Large intestine (tissue), 3 donors: ENCODE measurements at regions not wholly inside any gene's neighbourhood (a gene's known extent, or its start where the extent isn't known, plus 50 kb on each side); places are given as distances from the start of the nearest gene placed in this dataset.

Experiments
- DNase-seq, 2 donors: peaks; one replicate each; pipeline versions ENCODE4 v3.0.0 to v3.0.0-alpha.2; 2013
- H3K27ac ChIP-seq: one replicate; pipeline ENCODE4 v1.5.1; 2013; ENCODE audit warnings: low read length
- H3K27me3 ChIP-seq: 2 replicates; pipeline ENCODE4 v1.6.1; 2013; ENCODE audit warnings: low read length; ENCODE audit not compliant: control insufficient read depth, insufficient read depth
- H3K36me3 ChIP-seq: 2 replicates; pipeline ENCODE4 v1.6.1; 2013; ENCODE audit warnings: low read length; ENCODE audit not compliant: control insufficient read depth, insufficient read depth
- H3K4me1 ChIP-seq: one replicate; pipeline ENCODE4 v1.6.1; 2013; ENCODE audit warnings: low read length; ENCODE audit not compliant: control insufficient read depth, insufficient read depth
- H3K4me3 ChIP-seq: one replicate; pipeline ENCODE4 v1.5.1; 2013; ENCODE audit warnings: low read length
- H3K9me3 ChIP-seq: one replicate; pipeline ENCODE4 v1.6.1; 2013; ENCODE audit warnings: mild to moderate bottlenecking, low read depth, low read length, moderate library complexity; ENCODE audit not compliant: control insufficient read depth
- WGBS: methylation state at CpG from one replicate; pipeline ENCODE4 v1.1.5; 2013; ENCODE audit warnings: low lambda C conversion rate; ENCODE audit not compliant: insufficient coverage; 5-methylcytosine and 5-hydroxymethylcytosine counted together

- 93% methylated on average over 3 of the region's 18 CpGs for WGBS
These were observed 573.2 kb downstream of the ZEB2 start for GRCh38 chr2:143946436-143947391.

GRCh38 chr2:143942486-143942885 is 577.4 kb downstream of the ZEB2 start:
- peaks cover 7% of the 10 kb centered on the region for H3K4me1 ChIP-seq
- peaks cover 9% of the 10 kb centered on the region for H3K27me3 ChIP-seq
- DNase-seq = no peak
- peaks cover 5% of the 10 kb centered on the region for H3K36me3 ChIP-seq
- H3K27ac ChIP-seq = no peak overlapping the region
- H3K9me3 ChIP-seq = no peaks in the 10 kb centered on the region
- no peak overlapping the region for H3K4me3 ChIP-seq

More at GRCh38 chr2:143946436-143947391, 573.2 kb downstream of the ZEB2 start:
- no peak for DNase-seq
- H3K9me3 ChIP-seq = no peaks in the 10 kb centered on the region
- no peaks in the 10 kb centered on the region for H3K27me3 ChIP-seq
- H3K4me1 ChIP-seq = no peaks in the 10 kb centered on the region
- peaks cover 5% of the 10 kb centered on the region for H3K36me3 ChIP-seq
- no peak overlapping the region for H3K4me3 ChIP-seq
- no peak overlapping the region for H3K27ac ChIP-seq

DNA sequence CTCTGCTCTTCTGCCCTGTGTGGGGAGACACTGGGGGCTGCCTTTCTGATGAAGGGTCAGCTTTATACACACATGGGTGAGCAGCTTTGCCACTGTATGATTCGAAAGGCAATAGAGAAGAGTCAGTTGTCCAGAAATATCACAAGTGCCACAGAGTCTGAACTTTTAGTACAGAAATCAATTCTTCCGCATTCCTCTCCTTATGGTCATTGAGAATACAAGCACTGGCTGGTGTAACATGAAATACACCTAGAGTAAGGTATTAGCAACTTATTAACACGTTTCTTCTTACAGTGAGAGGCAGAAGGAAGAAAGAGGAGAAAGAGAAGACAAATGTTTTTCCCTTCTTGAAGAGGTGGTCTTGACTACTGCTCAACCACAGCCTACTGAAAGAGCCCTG is 579.2 kb downstream of the ZEB2 start:
- H3K4me1 ChIP-seq = peaks cover 9% of the 10 kb centered on the region
- no peaks in the 10 kb centered on the region for H3K36me3 ChIP-seq
- peak in 1 of 2 donors; percentile 33 for DNase-seq
- peak overlapping the region; percentile 19 for H3K27ac ChIP-seq
- H3K4me3 ChIP-seq = no peak overlapping the region
- WGBS = no CpG with 5 or more reads among the region's 3 CpGs
- H3K27me3 ChIP-seq = peaks cover 10% of the 10 kb centered on the region
- H3K9me3 ChIP-seq = no peaks in the 10 kb centered on the region

- DNase-seq = no peak
- Histone ChIP-seq H3K27me3 (peaks cover 10% of the 10 kb centered on the region), H3K4me1 (peaks cover 12% of the 10 kb centered on the region), H3K36me3 (no peaks in the 10 kb centered on the region), H3K27ac (no peak overlapping the region), H3K9me3 (no peaks in the 10 kb centered on the region), H3K4me3 (no peak overlapping the region)
- 56% methylated on average over 4 of the region's 6 CpGs for WGBS
These were observed 580.1 kb downstream of the ZEB2 start for GRCh38 chr2:143939626-143940330.

DNA sequence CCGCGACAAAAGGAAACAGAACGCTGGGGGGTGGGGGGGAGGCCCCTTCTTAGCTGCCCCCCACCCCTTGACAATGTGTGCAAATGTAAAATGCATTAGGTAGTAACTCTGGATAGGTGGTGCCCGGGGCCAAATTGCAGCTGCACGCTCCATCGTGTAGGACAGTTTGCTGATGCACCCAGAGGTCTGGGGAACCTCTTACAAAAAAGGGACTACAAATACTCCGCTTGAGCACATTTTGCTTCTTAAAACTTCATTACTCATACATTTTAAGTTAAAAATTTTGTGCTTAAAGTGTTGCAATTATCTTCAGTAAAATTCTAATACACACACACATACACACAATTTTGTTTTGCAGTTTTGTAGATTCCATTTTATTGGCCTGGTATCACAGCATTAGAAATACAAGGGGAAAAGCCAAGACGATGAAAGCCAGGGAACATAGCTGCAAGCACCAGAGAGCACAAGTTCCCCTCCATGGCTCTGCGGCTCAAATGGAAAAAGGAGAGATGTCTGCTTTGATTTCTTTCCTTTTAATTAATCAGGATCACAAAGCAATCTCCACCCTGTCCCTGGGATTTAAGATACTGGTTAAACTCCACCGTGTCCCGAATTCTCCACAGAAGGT is 582.1 kb downstream of the ZEB2 start:
- peaks cover 10% of the 10 kb centered on the region for H3K27me3 ChIP-seq
- H3K9me3 ChIP-seq = no peaks in the 10 kb centered on the region
- peaks cover 20% of the 10 kb centered on the region for H3K4me1 ChIP-seq
- DNase-seq = no peak
- no peaks in the 10 kb centered on the region for H3K36me3 ChIP-seq
- peak overlapping the region; percentile 36 for H3K27ac ChIP-seq
- peak overlapping the region; percentile 45 for H3K4me3 ChIP-seq
- 71% methylated on average over 2 of the region's 11 CpGs for WGBS

GRCh38 chr2:143936848-143937722 is 582.8 kb downstream of the ZEB2 start:
- Histone ChIP-seq H3K27me3 (peaks cover 10% of the 10 kb centered on the region), H3K4me3 (peak overlapping the region; percentile 45), H3K36me3 (no peaks in the 10 kb centered on the region), H3K27ac (peak overlapping the region; percentile 55), H3K4me1 (peaks cover 20% of the 10 kb centered on the region), H3K9me3 (no peaks in the 10 kb centered on the region)
- DNase-seq = peak; percentile 34 to 75
- WGBS = no CpG with 5 or more reads among the region's 108 CpGs

- no CpG with 5 or more reads among the region's 14 CpGs for WGBS
- H3K36me3 ChIP-seq = no peaks in the 10 kb centered on the region
- peaks cover 20% of the 10 kb centered on the region for H3K4me1 ChIP-seq
- peak overlapping the region; percentile 40 for H3K4me3 ChIP-seq
- H3K27me3 ChIP-seq = peaks cover 10% of the 10 kb centered on the region
- no peaks in the 10 kb centered on the region for H3K9me3 ChIP-seq
- peak overlapping the region; percentile 55 for H3K27ac ChIP-seq
- DNase-seq = no peak
These were observed 583.4 kb downstream of the ZEB2 start for GRCh38 chr2:143936538-143936847.

DNA sequence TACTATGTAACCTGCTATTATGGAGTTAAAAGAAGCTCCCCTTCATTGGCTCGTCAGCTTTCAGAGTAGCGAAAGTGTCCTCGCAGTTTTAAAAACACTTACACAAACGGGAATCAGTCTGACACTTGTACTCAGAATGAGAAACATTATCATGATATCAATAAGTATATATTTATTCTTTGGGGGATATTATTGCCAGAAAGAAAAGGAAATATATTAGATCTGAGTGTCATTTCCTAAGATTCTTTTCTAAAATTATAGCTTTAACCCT is 584.5 kb downstream of the ZEB2 start:
- H3K27ac ChIP-seq = no peak overlapping the region

GRCh38 chr2:143934626-143935481 is 585.1 kb downstream of the ZEB2 start:
- peaks cover 10% of the 10 kb centered on the region for H3K27me3 ChIP-seq
- H3K4me3 ChIP-seq = no peak overlapping the region
- H3K27ac ChIP-seq = peak overlapping the region; percentile 66
- H3K36me3 ChIP-seq = no peaks in the 10 kb centered on the region
- H3K4me1 ChIP-seq = peaks cover 16% of the 10 kb centered on the region
- 23% methylated on average over 5 of the region's 10 CpGs for WGBS
- peak; percentile 50 to 86 for DNase-seq
- no peaks in the 10 kb centered on the region for H3K9me3 ChIP-seq

More for the DNA sequence above, 584.5 kb downstream of the ZEB2 start:
- H3K36me3 ChIP-seq = no peaks in the 10 kb centered on the region
- no CpG with 5 or more reads among the region's 4 CpGs for WGBS
- DNase-seq = peak in 1 of 2 donors; percentile 46
- H3K4me1 ChIP-seq = peaks cover 17% of the 10 kb centered on the region
- H3K27me3 ChIP-seq = peaks cover 10% of the 10 kb centered on the region
- H3K9me3 ChIP-seq = no peaks in the 10 kb centered on the region
- no peak overlapping the region for H3K4me3 ChIP-seq
